Activated naive CD4-positive, alpha-beta T cell treated with anti-CD3 and anti-CD28 coated beads, Interleukin-2, amount 50 U/mL, for 72 hours (primary cell): ENCODE measurements at regions not wholly inside any gene's neighbourhood (a gene's known extent, or its start where the extent isn't known, plus 50 kb on each side); places are given as distances from the start of the nearest gene placed in this dataset.

ENCODE experiments used
- ATAC-seq, 2 donors: fragments of 150-1000 bp; cut with Tn5 transposase; 2 replicates each; pipeline ENCODE4 v1.10.0; 2021; ENCODE audit warnings: mild to moderate bottlenecking in 2 of 2, moderate library complexity in 2 of 2
- DNase-seq, 2 donors: peaks; one replicate each; pipeline ENCODE4 v3.0.0; 2021 to 2022; ENCODE audit warnings: low spot score in 2 of 2
- H3K27ac Mint-ChIP-seq, 2 donors: one replicate each; pipeline ENCODE4 v1.8.0; 2022; ENCODE audit warnings: mild to moderate bottlenecking in 2 of 2, mixed read lengths in 2 of 2
- H3K36me3 Mint-ChIP-seq, 2 donors: one replicate each; pipeline ENCODE4 v1.8.0; 2022; ENCODE audit warnings: mixed read lengths in 2 of 2
- H3K9me3 Mint-ChIP-seq, 2 donors: one replicate each; pipeline ENCODE4 v1.8.0; 2022; ENCODE audit warnings: mixed read lengths in 2 of 2

- ATAC-seq = no peak
Measured at GRCh38 chr5:51521583-51521982, 138.3 kb downstream of the ISL1 start.

GRCh38 chr5:51539232-51539631 is 156.0 kb downstream of the ISL1 start:
- no peak overlapping the region for H3K27ac Mint-ChIP-seq
- H3K9me3 Mint-ChIP-seq = peaks cover 11 to 24% of the 10 kb centered on the region in 2 donors
- ATAC-seq = no peak
- no peak for DNase-seq
- peaks cover 0 to 5% of the 10 kb centered on the region in 2 donors for H3K36me3 Mint-ChIP-seq

More at GRCh38 chr5:51521583-51521982, 138.3 kb downstream of the ISL1 start:
- DNase-seq = no peak
- Mint-ChIP-seq H3K27ac (no peak overlapping the region), H3K36me3 (no peaks in the 10 kb centered on the region), H3K9me3 (peaks cover 0 to 8% of the 10 kb centered on the region in 2 donors)

DNA sequence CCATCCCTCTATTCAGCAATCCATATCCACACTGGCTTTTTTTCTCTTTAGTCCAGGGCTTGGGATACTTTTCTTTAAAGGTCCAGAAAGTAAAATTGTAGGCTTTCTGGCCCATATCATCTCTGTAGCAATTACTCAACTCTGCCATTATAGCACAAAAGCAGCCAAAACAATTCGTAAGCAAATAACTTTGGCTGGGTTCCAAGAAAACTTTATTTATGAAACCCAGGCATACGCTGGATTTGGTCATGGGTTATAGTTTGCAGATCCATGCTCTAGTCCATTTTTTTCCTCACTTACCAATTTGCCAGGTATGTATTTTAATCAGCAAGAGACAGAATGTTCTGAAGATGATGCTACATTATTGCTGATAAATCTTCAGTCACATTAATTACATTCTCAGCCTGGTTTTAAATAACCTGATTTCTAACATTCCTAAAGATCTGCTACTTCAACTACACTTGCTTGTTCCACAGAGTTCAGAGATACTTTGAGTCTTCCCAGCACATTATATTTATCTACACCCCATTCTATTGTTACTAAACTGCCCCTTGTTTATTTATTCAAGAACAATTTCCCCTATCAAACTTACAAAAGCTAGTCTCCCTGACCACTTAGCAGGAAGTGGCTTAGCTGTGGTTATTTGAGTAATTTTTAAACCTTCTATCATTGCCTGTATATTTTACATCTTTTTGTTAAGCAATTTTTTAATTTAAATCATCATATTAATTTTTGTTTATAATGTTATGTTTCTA is 161.0 kb downstream of the ISL1 start:
- H3K27ac Mint-ChIP-seq = no peak overlapping the region
- H3K9me3 Mint-ChIP-seq = peaks cover 0 to 16% of the 10 kb centered on the region in 2 donors
- no peak for DNase-seq
- ATAC-seq = no peak
- no peaks in the 10 kb centered on the region for H3K36me3 Mint-ChIP-seq

DNA sequence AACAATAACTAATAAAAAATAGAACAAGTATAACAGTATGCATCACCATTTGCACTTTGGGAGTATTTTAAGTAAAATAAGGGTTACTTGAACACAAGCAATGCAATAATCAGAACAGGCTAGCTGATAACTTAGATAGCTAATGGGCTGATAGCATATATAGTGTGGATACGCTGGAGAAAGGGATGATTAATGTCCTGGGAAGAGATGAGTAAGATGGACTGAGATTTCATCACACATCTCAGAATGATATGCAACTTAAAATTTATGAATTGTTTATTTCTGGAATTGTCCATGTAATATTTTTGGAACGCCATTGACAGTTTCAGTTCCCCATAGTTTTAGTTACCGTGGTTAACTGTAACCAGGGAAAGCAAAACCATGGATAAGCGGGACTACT is 173.6 kb downstream of the ISL1 start:
- peaks cover 0 to 4% of the 10 kb centered on the region in 2 donors for H3K36me3 Mint-ChIP-seq
- peaks cover 4% of the 10 kb centered on the region in 2 donors for H3K9me3 Mint-ChIP-seq
- DNase-seq (no peak), ATAC-seq (no peak)
- H3K27ac Mint-ChIP-seq = no peak overlapping the region

- DNase-seq (no peak), ATAC-seq (no peak)
- Mint-ChIP-seq H3K27ac (no peak overlapping the region), H3K36me3 (no peaks in the 10 kb centered on the region), H3K9me3 (no peaks in the 10 kb centered on the region)
Measured at GRCh38 chr5:51558682-51559081, 175.4 kb downstream of the ISL1 start.

GRCh38 chr5:51559339-51559738 is 176.1 kb downstream of the ISL1 start:
- Mint-ChIP-seq H3K27ac (no peak overlapping the region), H3K36me3 (no peaks in the 10 kb centered on the region), H3K9me3 (no peaks in the 10 kb centered on the region)
- DNase-seq = no peak
- no peak for ATAC-seq

DNA sequence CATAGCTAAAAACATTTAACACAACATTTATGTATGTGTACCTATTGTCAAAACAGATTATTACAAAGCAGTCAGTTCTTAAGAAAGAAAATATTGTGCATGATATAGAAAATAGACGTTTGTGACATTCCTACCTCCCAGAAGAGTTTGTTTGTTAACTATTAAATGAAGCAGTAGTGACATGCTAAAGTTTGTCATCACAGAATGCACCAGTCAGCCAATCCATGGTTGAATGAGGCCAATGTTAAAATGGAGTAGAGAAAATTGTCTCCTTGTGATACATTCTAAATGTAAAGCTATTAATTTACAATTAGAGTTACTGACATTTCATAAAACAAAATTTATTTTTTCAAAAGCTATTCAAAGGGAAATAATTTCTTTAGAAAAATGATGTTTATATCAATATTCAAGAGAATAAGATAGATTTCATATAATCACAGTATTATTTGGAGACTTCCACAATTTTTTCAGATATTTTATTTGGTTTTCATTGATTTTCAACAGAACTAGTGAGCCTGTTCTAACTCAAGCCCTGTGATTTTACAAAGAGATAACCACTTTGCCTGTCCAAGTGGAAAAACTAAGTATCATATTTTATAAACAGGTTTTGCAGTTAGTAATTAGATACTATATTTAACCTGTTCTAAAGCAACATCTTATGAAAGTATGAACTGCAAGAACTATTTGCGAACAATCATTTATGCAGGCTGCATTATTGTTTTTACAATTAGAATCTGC is 176.8 kb downstream of the ISL1 start:
- H3K36me3 Mint-ChIP-seq = no peaks in the 10 kb centered on the region
- no peak overlapping the region for H3K27ac Mint-ChIP-seq
- ATAC-seq = no peak

DNA sequence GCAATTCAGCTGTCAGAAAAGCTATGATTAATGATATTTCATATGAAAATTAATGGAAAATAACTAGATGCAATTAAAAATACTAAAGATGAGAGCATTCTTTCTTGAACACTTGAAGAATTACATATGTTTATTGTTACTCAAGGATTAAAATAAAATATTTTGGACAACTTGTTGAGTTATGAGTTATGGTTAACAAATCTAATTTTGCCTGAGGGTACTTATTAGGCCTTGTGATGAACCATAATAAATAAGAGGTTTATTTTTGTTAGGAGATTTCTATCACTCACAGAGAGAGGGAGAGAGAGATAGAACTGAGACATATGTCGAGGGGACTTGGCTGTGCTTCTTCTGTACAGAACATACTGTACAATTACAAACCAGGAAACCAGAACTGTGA is 183.7 kb downstream of the ISL1 start:
- DNase-seq (no peak), ATAC-seq (no peak)
- Mint-ChIP-seq H3K27ac (no peak overlapping the region), H3K9me3 (peaks cover 0 to 4% of the 10 kb centered on the region in 2 donors), H3K36me3 (no peaks in the 10 kb centered on the region)

More for the DNA sequence above, 176.8 kb downstream of the ISL1 start:
- DNase-seq = no peak
- no peaks in the 10 kb centered on the region for H3K9me3 Mint-ChIP-seq

GRCh38 chr5:51567636-51568035 is 184.4 kb downstream of the ISL1 start:
- no peaks in the 10 kb centered on the region for H3K36me3 Mint-ChIP-seq

GRCh38 chr5:51573835-51574234 is 190.6 kb downstream of the ISL1 start:
- no peak overlapping the region for H3K27ac Mint-ChIP-seq
- DNase-seq (no peak), ATAC-seq (no peak)
- peaks cover 9 to 12% of the 10 kb centered on the region in 2 donors for H3K9me3 Mint-ChIP-seq
- no peaks in the 10 kb centered on the region for H3K36me3 Mint-ChIP-seq

More at GRCh38 chr5:51567636-51568035, 184.4 kb downstream of the ISL1 start:
- DNase-seq (no peak), ATAC-seq (no peak)
- Mint-ChIP-seq H3K27ac (no peak overlapping the region), H3K9me3 (peaks cover 0 to 4% of the 10 kb centered on the region in 2 donors)

GRCh38 chr5:51582871-51583394 is 199.7 kb downstream of the ISL1 start:
- DNase-seq (no peak), ATAC-seq (no peak)
- H3K9me3 Mint-ChIP-seq = peaks cover 12 to 14% of the 10 kb centered on the region in 2 donors
- H3K36me3 Mint-ChIP-seq = no peaks in the 10 kb centered on the region
- no peak overlapping the region for H3K27ac Mint-ChIP-seq

DNA sequence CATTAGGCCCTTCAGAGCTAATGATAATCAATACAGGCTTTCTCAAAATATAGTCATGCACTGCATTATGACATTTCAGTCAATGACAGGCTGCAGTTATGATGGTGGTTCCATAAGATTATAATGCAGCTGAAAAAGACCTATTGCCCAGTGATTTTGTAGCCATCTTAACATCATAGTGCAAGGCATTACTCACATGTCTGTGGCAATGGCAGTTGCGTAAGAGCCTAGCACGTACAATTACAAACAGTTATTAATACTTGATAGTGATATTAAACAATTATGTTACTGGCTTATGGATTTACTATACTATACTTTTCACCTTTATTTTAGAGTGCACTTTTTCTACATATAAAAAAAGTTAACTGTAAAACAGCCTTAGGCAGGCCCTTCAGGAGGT is 214.8 kb downstream of the ISL1 start:
- ATAC-seq = no peak
- no peak overlapping the region for H3K27ac Mint-ChIP-seq
- DNase-seq = no peak
- H3K36me3 Mint-ChIP-seq = no peaks in the 10 kb centered on the region
- H3K9me3 Mint-ChIP-seq = no peaks in the 10 kb centered on the region

DNA sequence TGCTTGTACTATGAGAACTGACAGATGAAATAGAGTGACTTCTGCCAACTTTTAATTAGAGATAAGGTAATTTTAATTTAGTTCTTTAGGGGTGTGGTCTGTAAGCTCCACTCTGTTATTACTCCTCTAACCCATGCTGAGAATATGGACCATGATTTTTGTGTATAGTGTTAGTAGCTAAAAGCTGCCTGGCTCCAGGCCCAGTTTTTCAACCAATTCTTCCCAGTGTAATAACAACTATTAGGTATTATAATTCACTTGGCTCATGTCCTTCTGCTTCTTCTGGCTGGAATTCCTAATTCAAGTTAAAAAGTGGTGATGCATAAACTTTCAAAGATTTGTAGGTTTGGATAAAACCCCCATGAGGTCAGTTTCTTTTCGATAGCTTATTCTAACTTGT is 216.3 kb downstream of the ISL1 start:
- peaks cover 9 to 10% of the 10 kb centered on the region in 2 donors for H3K9me3 Mint-ChIP-seq
- no peaks in the 10 kb centered on the region for H3K36me3 Mint-ChIP-seq
- ATAC-seq = no peak
- H3K27ac Mint-ChIP-seq = no peak overlapping the region
- DNase-seq = no peak

DNA sequence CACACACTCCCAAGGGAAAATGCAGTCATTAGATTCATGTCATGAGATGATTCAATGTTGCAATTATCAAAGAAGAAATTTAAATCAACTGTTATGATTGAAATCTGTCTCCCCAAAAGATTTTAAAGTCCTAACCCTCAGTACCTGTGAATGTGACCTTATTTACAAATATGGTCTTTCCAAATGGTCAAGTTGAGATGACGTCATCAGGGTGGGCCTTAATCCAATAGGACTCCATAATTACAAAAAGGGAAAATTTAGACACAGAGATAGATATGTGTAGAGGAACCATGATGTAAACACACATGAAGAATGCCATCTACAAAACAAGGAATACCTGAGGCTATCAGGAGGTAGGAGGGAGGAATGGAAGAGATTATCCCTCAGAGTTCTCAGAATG is 221.1 kb downstream of the ISL1 start:
- no peaks in the 10 kb centered on the region for H3K36me3 Mint-ChIP-seq
- ATAC-seq = no peak
- DNase-seq = no peak

GRCh38 chr5:51606921-51607320 is 223.7 kb downstream of the ISL1 start:
- peaks cover 14 to 23% of the 10 kb centered on the region in 2 donors for H3K9me3 Mint-ChIP-seq
- no peak overlapping the region for H3K27ac Mint-ChIP-seq
- H3K36me3 Mint-ChIP-seq = no peaks in the 10 kb centered on the region
- DNase-seq (no peak), ATAC-seq (no peak)

More for the DNA sequence above, 221.1 kb downstream of the ISL1 start:
- H3K27ac Mint-ChIP-seq = no peak overlapping the region
- peaks cover 10 to 19% of the 10 kb centered on the region in 2 donors for H3K9me3 Mint-ChIP-seq

- DNase-seq = no peak
- ATAC-seq = no peak
- peaks cover 0 to 4% of the 10 kb centered on the region in 2 donors for H3K9me3 Mint-ChIP-seq
- no peaks in the 10 kb centered on the region for H3K36me3 Mint-ChIP-seq
- no peak overlapping the region for H3K27ac Mint-ChIP-seq
Measured at GRCh38 chr5:51618234-51618633, 235.0 kb downstream of the ISL1 start.

GRCh38 chr5:51621156-51621555 is 237.9 kb downstream of the ISL1 start:
- Mint-ChIP-seq H3K27ac (no peak overlapping the region), H3K36me3 (no peaks in the 10 kb centered on the region), H3K9me3 (peaks cover 13 to 15% of the 10 kb centered on the region in 2 donors)
- DNase-seq = no peak
- no peak for ATAC-seq
